ENCODE measurements at regions not wholly inside any gene's neighbourhood (a gene's known extent, or its start where the extent isn't known, plus 50 kb on each side); places are given as distances from the start of the nearest gene placed in this dataset.

DNA sequence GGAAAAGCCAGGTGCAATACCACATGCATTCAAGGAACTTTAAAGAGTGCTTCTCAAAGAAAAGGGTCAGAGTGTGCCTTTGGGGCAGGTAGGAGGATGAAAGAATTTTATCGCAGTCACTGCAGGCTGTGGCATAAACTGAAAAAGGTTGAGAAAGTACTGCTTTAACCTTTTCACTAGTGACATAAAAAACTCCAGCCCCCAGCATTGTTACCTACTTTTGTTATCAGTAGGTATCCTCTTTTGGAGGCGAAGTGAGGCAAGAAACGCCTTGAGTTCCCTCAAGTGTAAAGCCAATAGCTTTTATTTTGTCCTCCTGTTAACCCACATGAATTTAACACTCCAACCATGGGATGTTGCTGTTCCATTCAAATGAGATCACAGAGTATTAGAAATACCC, 64.7 kb upstream of the CHD1 start:
- no peak for DNase-seq

DNA sequence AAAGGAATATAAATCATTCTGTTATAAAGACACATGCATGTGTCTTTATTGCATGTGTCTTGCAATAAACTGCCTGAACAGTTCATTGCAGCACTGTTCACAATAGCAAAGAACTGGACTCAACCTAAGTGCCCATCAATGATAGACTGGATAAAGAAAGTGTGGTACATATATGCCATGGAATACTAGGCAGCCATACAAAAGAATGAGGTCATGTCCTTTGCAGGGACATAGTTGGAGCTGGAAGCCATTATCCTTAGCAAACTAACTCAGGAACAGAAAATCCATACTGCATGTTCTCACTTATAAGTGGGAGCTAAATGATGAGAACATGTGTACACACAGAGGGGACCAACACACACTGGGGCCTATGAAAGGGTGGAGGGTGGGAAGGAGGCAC, 63.7 kb upstream of the CHD1 start:
- DNase-seq = no peak

GRCh38 chr5:98989727-98990126, 60.9 kb upstream of the CHD1 start:
- DNase-seq = no peak

- no peak for DNase-seq
Measured at GRCh38 chr5:98986587-98986986, 57.8 kb upstream of the CHD1 start.

GRCh38 chr5:98982880-98983279, 54.1 kb upstream of the CHD1 start:
- no peak for DNase-seq
